D721Med (cell line): ENCODE measurements at regions not wholly inside any gene's neighbourhood (a gene's known extent, or its start where the extent isn't known, plus 50 kb on each side); places are given as distances from the start of the nearest gene placed in this dataset.

Source experiments
- DNase-seq: peaks from one replicate; pipeline ENCODE4 v3.0.0; 2011; ENCODE audit warnings: low spot score; ENCODE audit not compliant: insufficient read length
- FAIRE-seq: peaks from 2 replicates; lab custom pipeline; 2011; peaks lifted over from hg19 to GRCh38; lab: Jason Lieb, UNC
- CTCF ChIP-seq: IDR thresholded peaks from 2 replicates; pipeline ENCODE4 v1.5.1; 2012; ENCODE audit warnings: mild to moderate bottlenecking, control low read depth; ENCODE audit not compliant: insufficient read depth; ENCODE audit errors: missing control alignments

- FAIRE-seq (no peak), DNase-seq (no peak)
- TF ChIP-seq CTCF: no peak
Observed at GRCh38 chr4:144799486-144799885, 153.5 kb downstream of the HHIP start.

GRCh38 chr4:144801731-144802130, 155.8 kb downstream of the HHIP start:
- FAIRE-seq (no peak), DNase-seq (no peak)
- TF ChIP-seq CTCF: no peak

- no peak for DNase-seq
- no peak for TF ChIP-seq CTCF
- no peak for FAIRE-seq
Observed at GRCh38 chr4:144808034-144808433, 162.1 kb downstream of the HHIP start.

GRCh38 chr4:144809056-144809640, 163.2 kb downstream of the HHIP start:
- FAIRE-seq (no peak), DNase-seq (no peak)
- no peak for TF ChIP-seq CTCF

GRCh38 chr4:144816668-144817067, 170.7 kb downstream of the HHIP start:
- TF ChIP-seq CTCF: no peak
- DNase-seq: no peak
- no peak for FAIRE-seq

- TF ChIP-seq CTCF: no peak
- DNase-seq: no peak
- no peak for FAIRE-seq
Observed at GRCh38 chr4:144817081-144817480, 171.1 kb downstream of the HHIP start.

GRCh38 chr4:144818136-144818535, 172.2 kb downstream of the HHIP start:
- no peak for TF ChIP-seq CTCF
- DNase-seq (no peak), FAIRE-seq (no peak)
